ENCODE measurements at regions not wholly inside any gene's neighbourhood (a gene's known extent, or its start where the extent isn't known, plus 50 kb on each side); places are given as distances from the start of the nearest gene placed in this dataset.

GRCh38 chr3:13136426-13136825 lies 63.2 kb upstream of the IQSEC1 start:
- no TSS peak for BruUV-seq (replicated peaks)

More at GRCh38 chr3:13136426-13136825, 63.2 kb upstream of the IQSEC1 start:
- Histone ChIP-seq H4K20me1 (ENCODE audit: insufficient read depth, low read length) (no peaks in the 10 kb centered on the region), H2BK5ac (ENCODE audit: low read depth, low read length, poor library complexity, severe bottlenecking) (no peak overlapping the region), H3K4ac (ENCODE audit: low read depth, low read length) (no peak overlapping the region), H3K23ac (ENCODE audit: low read depth, low read length) (no peak overlapping the region), H4K8ac (ENCODE audit: low read depth in 2 of 2, low read length in 2 of 2) (no peak overlapping the region), H4K91ac (ENCODE audit: insufficient read depth, low read depth, low read length) (no peak overlapping the region), H3K36me3 (ENCODE audit: control insufficient read depth, insufficient read depth, low read length) (no peaks in the 10 kb centered on the region), H3K9ac (ENCODE audit: low read depth, low read length) (no peak overlapping the region), H4K5ac (ENCODE audit: low read depth, low read length) (no peak overlapping the region), H3K27me3 (ENCODE audit: control insufficient read depth, insufficient read depth, low read length) (peaks cover 2% of the 10 kb centered on the region; the same call in 1 of the 2 replicates), H2AK5ac (ENCODE audit: low read depth, low read length) (no peak overlapping the region), H3K4me2 (ENCODE audit: low read depth, low read length) (no peak overlapping the region), H3K14ac (replicated peaks; ENCODE audit: low read depth, low read length) (no peak overlapping the region), H3K4me3 (ENCODE audit: insufficient read depth, low read depth, low read length) (no peak overlapping the region), H2BK120ac (ENCODE audit: low read depth, low read length) (no peak overlapping the region), H2AFZ (replicated peaks; ENCODE audit: low read length, poor library complexity) (no peak overlapping the region), H3K18ac (ENCODE audit: low read depth, low read length) (no peak overlapping the region), H3K9me3 (ENCODE audit: control insufficient read depth, insufficient read depth, low read length) (no peaks in the 10 kb centered on the region), H3K27ac (ENCODE audit: insufficient read depth, low read length) (no peak overlapping the region), H3K9me1 (ENCODE audit: insufficient read depth, low read length) (no peaks in the 10 kb centered on the region), H2BK15ac (ENCODE audit: low read depth, low read length) (no peak overlapping the region), H3K56ac (ENCODE audit: extremely low read depth, insufficient read depth, low read length) (no peak overlapping the region), H2BK20ac (ENCODE audit: low read depth, low read length) (no peak overlapping the region), H3K79me1 (ENCODE audit: low read depth in 1 of 2, low read length in 2 of 2) (no peaks in the 10 kb centered on the region), H3K4me1 (ENCODE audit: control insufficient read depth, insufficient read depth, low read length) (no peaks in the 10 kb centered on the region), H2AK9ac (replicated peaks; ENCODE audit: low read depth, low read length, poor library complexity) (no peak overlapping the region)
- POLR2A ChIA-PET (ENCODE audit: unreplicated experiment) = no interaction called here
- dilution Hi-C loops (cut with HindIII; ENCODE audit: low sequenced_read_pairs, unreplicated experiment) = no loop called here
- DNase-seq (no peak), ATAC-seq (ENCODE audit: low read depth) (no peak)
- intact Hi-C loops (cut with micrococcal nuclease) = no loop called here
- WGBS, 2 experiments (ENCODE audit: extremely low coverage in 2 of 2, insufficient read length in 1 of 2) = 77% methylated on average over 8 of the region's 11 CpGs; no CpG with 5 or more reads in 1 of the 2 experiments
- in situ Hi-C loops (cut with MboI; ENCODE audit: low sequenced_read_pairs) = no loop called here
- TF ChIP-seq RFX5 (IDR thresholded peaks at IDR 0.05; ENCODE audit: low read depth, low read length) (no peak), CEBPB (IDR thresholded peaks at IDR 0.05; ENCODE audit: low read depth, low read length) (no peak), FOS (IDR thresholded peaks at IDR 0.05; ENCODE audit: low read depth, low read length) (no peak), SMC3 (IDR thresholded peaks at IDR 0.05; ENCODE audit: low read depth, low read length) (no peak), CHD1 (IDR thresholded peaks at IDR 0.05; ENCODE audit: low read depth, low read length) (no peak)
- CTCF ChIA-PET = no interaction called here
